ENCODE measurements at regions not wholly inside any gene's neighbourhood (a gene's known extent, or its start where the extent isn't known, plus 50 kb on each side); places are given as distances from the start of the nearest gene placed in this dataset.

DNA sequence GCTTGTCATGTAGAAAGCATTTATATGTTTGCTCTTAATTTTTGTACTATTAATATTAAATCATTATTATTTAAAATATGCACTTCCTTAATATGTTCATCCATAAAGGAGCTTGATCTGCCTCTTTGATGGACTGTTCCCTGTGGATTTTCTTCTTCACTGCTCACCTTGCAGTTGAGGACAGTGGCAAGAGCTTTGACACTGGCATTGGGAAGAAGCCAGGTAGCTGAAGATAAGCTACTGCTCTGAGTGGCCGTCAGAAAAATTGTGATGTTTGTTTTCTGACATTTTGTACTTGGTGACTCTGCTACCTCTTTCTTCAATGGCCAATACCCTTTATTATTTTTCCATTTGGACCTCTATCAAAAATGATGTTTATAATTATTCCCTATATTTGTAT is 349.4 kb upstream of the NOVA1 start:
- H3K4me1 ChIP-seq (ENCODE audit: control insufficient read depth, insufficient read depth, low read length): no peaks in the 10 kb centered on the region
- in situ Hi-C loops (cut with MboI; ENCODE audit: low sequenced_read_pairs) (no loop called here), dilution Hi-C loops (cut with HindIII; ENCODE audit: low sequenced_read_pairs, unreplicated experiment) (no loop called here), intact Hi-C loops (cut with micrococcal nuclease) (no loop called here)
- CTCF ChIA-PET: no interaction called here
- H3K18ac ChIP-seq (ENCODE audit: low read depth, low read length): no peak overlapping the region
- no peak overlapping the region for H3K14ac ChIP-seq (replicated peaks; ENCODE audit: low read depth, low read length)
- no peak for ATAC-seq (ENCODE audit: low read depth)
- no peak overlapping the region for H2AK9ac ChIP-seq (replicated peaks; ENCODE audit: low read depth, low read length, poor library complexity)
- no peaks in the 10 kb centered on the region for H4K20me1 ChIP-seq (ENCODE audit: insufficient read depth, low read length)
- H4K91ac ChIP-seq (ENCODE audit: insufficient read depth, low read depth, low read length): no peak overlapping the region
- no peaks in the 10 kb centered on the region for H3K9me3 ChIP-seq (ENCODE audit: control insufficient read depth, insufficient read depth, low read length)
- no peak overlapping the region for H2BK15ac ChIP-seq (ENCODE audit: low read depth, low read length)
- H3K27ac ChIP-seq (ENCODE audit: insufficient read depth, low read length): no peak overlapping the region
- no TSS peak for BruUV-seq (replicated peaks)
- no peak overlapping the region for H3K4me2 ChIP-seq (ENCODE audit: low read depth, low read length)
- H2BK5ac ChIP-seq (ENCODE audit: low read depth, low read length, poor library complexity, severe bottlenecking): no peak overlapping the region
- no peak overlapping the region for H2AK5ac ChIP-seq (ENCODE audit: low read depth, low read length)
- POLR2A ChIA-PET (ENCODE audit: unreplicated experiment): no interaction called here
- DNase-seq: no peak
- no peak overlapping the region for H4K5ac ChIP-seq (ENCODE audit: low read depth, low read length)
- no peaks in the 10 kb centered on the region for H3K79me1 ChIP-seq (ENCODE audit: low read depth in 1 of 2, low read length in 2 of 2)
- no peaks in the 10 kb centered on the region for H3K36me3 ChIP-seq (ENCODE audit: control insufficient read depth, insufficient read depth, low read length)
- no peak overlapping the region for H3K9ac ChIP-seq (ENCODE audit: low read depth, low read length)
- no peak overlapping the region for H3K23ac ChIP-seq (ENCODE audit: low read depth, low read length)
- TF ChIP-seq RAD21 (IDR thresholded peaks at IDR 0.05; ENCODE audit: low read length): no peak
- TF ChIP-seq SMC3 (IDR thresholded peaks at IDR 0.05; ENCODE audit: low read depth, low read length): no peak
- no peak for TF ChIP-seq CEBPB (IDR thresholded peaks at IDR 0.05; ENCODE audit: low read depth, low read length)
- no peaks in the 10 kb centered on the region for H3K27me3 ChIP-seq (ENCODE audit: control insufficient read depth, insufficient read depth, low read length)
- no CpG with 5 or more reads among the region's 1 CpG for WGBS, 2 experiments (ENCODE audit: extremely low coverage in 2 of 2, insufficient read length in 1 of 2)
- H3K56ac ChIP-seq (ENCODE audit: extremely low read depth, insufficient read depth, low read length): no peak overlapping the region
- no peaks in the 10 kb centered on the region for H3K9me1 ChIP-seq (ENCODE audit: insufficient read depth, low read length)
- no peak overlapping the region for H2BK120ac ChIP-seq (ENCODE audit: low read depth, low read length)
- H3K4ac ChIP-seq (ENCODE audit: low read depth, low read length): no peak overlapping the region
- no peak overlapping the region for H3K4me3 ChIP-seq (ENCODE audit: insufficient read depth, low read depth, low read length)
- H2BK20ac ChIP-seq (ENCODE audit: low read depth, low read length): no peak overlapping the region
- no peak overlapping the region for H2AFZ ChIP-seq (replicated peaks; ENCODE audit: low read length, poor library complexity)
- H4K8ac ChIP-seq (ENCODE audit: low read depth in 2 of 2, low read length in 2 of 2): no peak overlapping the region

All from IMR-90 (cell line).